GM21576 (cell line): ENCODE measurements at regions not wholly inside any gene's neighbourhood (a gene's known extent, or its start where the extent isn't known, plus 50 kb on each side); places are given as distances from the start of the nearest gene placed in this dataset.
A peak's percentile ranks its signal among the peaks of the same experiment; 100 is the strongest.
"Not testable (repeated sequence)": the region's sequence is repeated elsewhere in the genome, so short reads cannot be mapped to it uniquely, and the experiment has no call there.

Source experiments
- ATAC-seq: cut with Tn5 transposase; IDR thresholded peaks from one replicate; pipeline ENCODE4 v1.9.1; 2021; ENCODE audit warnings: mild to moderate bottlenecking, moderate library complexity; ENCODE audit not compliant: unreplicated experiment

GRCh38 chrX:55981603-55982002 is 250.6 kb upstream of the KLF8 start:
- no peak for ATAC-seq

- no peak for ATAC-seq
Measured at GRCh38 chrX:55996649-55997048, 235.5 kb upstream of the KLF8 start.

- no peak for ATAC-seq
Measured at GRCh38 chrX:56000174-56000573, 232.0 kb upstream of the KLF8 start.

- ATAC-seq, result no peak
Measured at GRCh38 chrX:56000729-56001128, 231.4 kb upstream of the KLF8 start.

GRCh38 chrX:56025872-56026571 is 206.1 kb upstream of the KLF8 start:
- ATAC-seq, result no peak

GRCh38 chrX:56026815-56027214 is 205.3 kb upstream of the KLF8 start:
- no peak for ATAC-seq

GRCh38 chrX:56029188-56029587 is 203.0 kb upstream of the KLF8 start:
- no peak for ATAC-seq

GRCh38 chrX:56029691-56030090 is 202.5 kb upstream of the KLF8 start:
- no peak for ATAC-seq

GRCh38 chrX:56031409-56031808 is 200.7 kb upstream of the KLF8 start:
- no peak for ATAC-seq

- ATAC-seq, result no peak
Measured at GRCh38 chrX:56033495-56034180, 198.5 kb upstream of the KLF8 start.

- ATAC-seq, result not testable (repeated sequence)
Measured at GRCh38 chrX:56052673-56053330, 179.4 kb upstream of the KLF8 start.

GRCh38 chrX:56057325-56057724 is 174.8 kb upstream of the KLF8 start:
- ATAC-seq, result no peak

GRCh38 chrX:56066016-56066415 is 166.1 kb upstream of the KLF8 start:
- ATAC-seq, result peak; percentile 41

- ATAC-seq, result peak; percentile 53
Measured at GRCh38 chrX:56068274-56068758, 163.8 kb upstream of the KLF8 start.

- no peak for ATAC-seq
Measured at GRCh38 chrX:56069299-56069931, 162.7 kb upstream of the KLF8 start.

- no peak for ATAC-seq
Measured at GRCh38 chrX:56089376-56089775, 142.8 kb upstream of the KLF8 start.

GRCh38 chrX:56099271-56099670 is 132.9 kb upstream of the KLF8 start:
- ATAC-seq, result no peak

GRCh38 chrX:56107320-56107719 is 124.8 kb upstream of the KLF8 start:
- no peak for ATAC-seq

GRCh38 chrX:56113785-56114436 is 118.2 kb upstream of the KLF8 start:
- no peak for ATAC-seq

GRCh38 chrX:56114437-56114787 is 117.7 kb upstream of the KLF8 start:
- ATAC-seq, result no peak

- ATAC-seq, result no peak
Measured at GRCh38 chrX:56120242-56120641, 111.9 kb upstream of the KLF8 start.
